ENCODE measurements at regions not wholly inside any gene's neighbourhood (a gene's known extent, or its start where the extent isn't known, plus 50 kb on each side); places are given as distances from the start of the nearest gene placed in this dataset.

- Histone ChIP-seq H3K9me3 (ENCODE audit: severe bottlenecking) (no peaks in the 10 kb centered on the region), H3K4me1 (ENCODE audit: insufficient read depth, poor library complexity, severe bottlenecking) (no peaks in the 10 kb centered on the region), H3K27ac (ENCODE audit: poor library complexity, severe bottlenecking) (no peak overlapping the region), H3K27me3 (ENCODE audit: insufficient read depth, poor library complexity, severe bottlenecking) (peaks cover 4% of the 10 kb centered on the region), H3K36me3 (ENCODE audit: low read depth) (no peaks in the 10 kb centered on the region), H3K4me3 (ENCODE audit: severe bottlenecking) (no peak overlapping the region)
- no peak for ATAC-seq (ENCODE audit: low read depth)
- TF ChIP-seq, protein P1, sequence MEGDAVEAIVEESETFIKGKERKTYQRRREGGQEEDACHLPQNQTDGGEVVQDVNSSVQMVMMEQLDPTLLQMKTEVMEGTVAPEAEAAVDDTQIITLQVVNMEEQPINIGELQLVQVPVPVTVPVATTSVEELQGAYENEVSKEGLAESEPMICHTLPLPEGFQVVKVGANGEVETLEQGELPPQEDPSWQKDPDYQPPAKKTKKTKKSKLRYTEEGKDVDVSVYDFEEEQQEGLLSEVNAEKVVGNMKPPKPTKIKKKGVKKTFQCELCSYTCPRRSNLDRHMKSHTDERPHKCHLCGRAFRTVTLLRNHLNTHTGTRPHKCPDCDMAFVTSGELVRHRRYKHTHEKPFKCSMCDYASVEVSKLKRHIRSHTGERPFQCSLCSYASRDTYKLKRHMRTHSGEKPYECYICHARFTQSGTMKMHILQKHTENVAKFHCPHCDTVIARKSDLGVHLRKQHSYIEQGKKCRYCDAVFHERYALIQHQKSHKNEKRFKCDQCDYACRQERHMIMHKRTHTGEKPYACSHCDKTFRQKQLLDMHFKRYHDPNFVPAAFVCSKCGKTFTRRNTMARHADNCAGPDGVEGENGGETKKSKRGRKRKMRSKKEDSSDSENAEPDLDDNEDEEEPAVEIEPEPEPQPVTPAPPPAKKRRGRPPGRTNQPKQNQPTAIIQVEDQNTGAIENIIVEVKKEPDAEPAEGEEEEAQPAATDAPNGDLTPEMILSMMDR (IDR thresholded peaks at IDR 0.05; ENCODE audit: poor library complexity, severe bottlenecking) = no peak
- DNase-seq (ENCODE audit: low spot score) = peak; percentile 30
These were observed 57.4 kb downstream of the IGLL1 start for GRCh38 chr22:23522623-23523251.

GRCh38 chr22:23521441-23522113 is 58.5 kb downstream of the IGLL1 start:
- Histone ChIP-seq H3K27ac (ENCODE audit: poor library complexity, severe bottlenecking) (no peak overlapping the region), H3K36me3 (ENCODE audit: low read depth) (no peaks in the 10 kb centered on the region)
- TF ChIP-seq, protein P1 (IDR thresholded peaks at IDR 0.05; ENCODE audit: poor library complexity, severe bottlenecking) = no peak

DNA sequence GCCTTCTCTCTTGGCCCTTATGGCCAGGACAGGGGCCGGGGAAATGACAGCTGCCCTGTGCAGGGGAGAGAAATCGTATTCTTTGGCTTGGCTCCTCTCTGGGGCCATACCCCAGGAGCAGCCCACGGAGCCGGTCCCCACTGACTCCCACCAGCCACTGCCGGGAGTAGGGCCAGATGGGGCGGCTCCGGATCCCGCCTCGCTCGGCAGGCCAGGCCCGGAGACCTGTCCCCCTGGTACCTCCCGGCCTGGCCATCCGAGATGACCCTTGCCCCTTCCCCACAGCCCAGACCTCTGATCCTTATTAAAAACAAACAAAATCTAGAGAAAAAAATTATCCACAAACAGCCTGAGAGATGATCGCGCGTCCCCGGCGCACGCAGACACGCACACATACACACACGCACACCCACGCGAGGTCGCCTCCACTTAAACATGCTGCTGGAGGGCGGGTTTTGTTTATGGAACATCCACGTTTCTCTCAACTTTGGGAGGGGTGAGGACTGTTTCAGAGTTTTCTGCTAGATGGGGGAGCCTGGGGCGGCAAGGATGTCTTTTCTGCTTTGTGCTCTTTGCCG is 59.1 kb downstream of the IGLL1 start:
- Histone ChIP-seq H3K9me3 (ENCODE audit: severe bottlenecking) (no peaks in the 10 kb centered on the region), H3K4me1 (ENCODE audit: insufficient read depth, poor library complexity, severe bottlenecking) (no peaks in the 10 kb centered on the region), H3K36me3 (ENCODE audit: low read depth) (no peaks in the 10 kb centered on the region), H3K27ac (ENCODE audit: poor library complexity, severe bottlenecking) (no peak overlapping the region), H3K27me3 (ENCODE audit: insufficient read depth, poor library complexity, severe bottlenecking) (peaks cover 4% of the 10 kb centered on the region), H3K4me3 (ENCODE audit: severe bottlenecking) (no peak overlapping the region)
- ATAC-seq (ENCODE audit: low read depth) = no peak
- no peak for DNase-seq (ENCODE audit: low spot score)
- TF ChIP-seq, protein P1 (IDR thresholded peaks at IDR 0.05; ENCODE audit: poor library complexity, severe bottlenecking) = no peak

More at GRCh38 chr22:23521441-23522113, 58.5 kb downstream of the IGLL1 start:
- ATAC-seq (ENCODE audit: low read depth) (peak; percentile 89), DNase-seq (ENCODE audit: low spot score) (peak; percentile 87)
- Histone ChIP-seq H3K4me3 (ENCODE audit: severe bottlenecking) (peak overlapping the region; percentile 33), H3K9me3 (ENCODE audit: severe bottlenecking) (no peaks in the 10 kb centered on the region), H3K4me1 (ENCODE audit: insufficient read depth, poor library complexity, severe bottlenecking) (no peaks in the 10 kb centered on the region), H3K27me3 (ENCODE audit: insufficient read depth, poor library complexity, severe bottlenecking) (peaks cover 4% of the 10 kb centered on the region)

- no peaks in the 10 kb centered on the region for H3K4me1 ChIP-seq (ENCODE audit: insufficient read depth, poor library complexity, severe bottlenecking)
- ATAC-seq (ENCODE audit: low read depth) = no peak
These were observed 60.5 kb downstream of the IGLL1 start for GRCh38 chr22:23519442-23520157.

More at GRCh38 chr22:23519442-23520157, 60.5 kb downstream of the IGLL1 start:
- H3K27me3 ChIP-seq (ENCODE audit: insufficient read depth, poor library complexity, severe bottlenecking) = peaks cover 4% of the 10 kb centered on the region
- H3K36me3 ChIP-seq (ENCODE audit: low read depth) = no peaks in the 10 kb centered on the region
- no peaks in the 10 kb centered on the region for H3K9me3 ChIP-seq (ENCODE audit: severe bottlenecking)
- H3K4me3 ChIP-seq (ENCODE audit: severe bottlenecking) = no peak overlapping the region
- TF ChIP-seq, protein P1 (IDR thresholded peaks at IDR 0.05; ENCODE audit: poor library complexity, severe bottlenecking) = no peak
- no peak for DNase-seq (ENCODE audit: low spot score)
- H3K27ac ChIP-seq (ENCODE audit: poor library complexity, severe bottlenecking) = no peak overlapping the region

Data from RWPE2 (cell line).